Trophoblast cell (in vitro differentiated cells and primary cell): ENCODE measurements at regions not wholly inside any gene's neighbourhood (a gene's known extent, or its start where the extent isn't known, plus 50 kb on each side); places are given as distances from the start of the nearest gene placed in this dataset.

ENCODE experiments used
- DNase-seq, 2 donors: peaks; one replicate each; pipeline ENCODE4 v3.0.0-alpha.2; 2016
- H2AFZ ChIP-seq: 2 replicates; pipeline ENCODE4 v1.6.1; 2013; ENCODE audit warnings: low read length, moderate library complexity, mild to moderate bottlenecking; ENCODE audit not compliant: insufficient read depth, poor library complexity
- H2AK5ac ChIP-seq: 2 replicates; pipeline ENCODE4 v1.6.1; 2013; ENCODE audit warnings: mild to moderate bottlenecking, low read length
- H2BK120ac ChIP-seq: 2 replicates; pipeline ENCODE4 v1.6.1; 2013; ENCODE audit warnings: low read length, mild to moderate bottlenecking, moderate library complexity; ENCODE audit not compliant: insufficient read depth, poor library complexity
- H2BK12ac ChIP-seq: 2 replicates; pipeline ENCODE4 v1.6.1; 2013; ENCODE audit warnings: mild to moderate bottlenecking, low read length, moderate library complexity
- H2BK5ac ChIP-seq: 2 replicates; pipeline ENCODE4 v1.6.1; 2013; ENCODE audit warnings: low read length, low read depth, moderate library complexity, mild to moderate bottlenecking; ENCODE audit not compliant: poor library complexity
- H3K14ac ChIP-seq: 2 replicates; pipeline ENCODE4 v1.6.1; 2013; ENCODE audit warnings: mild to moderate bottlenecking, low read length
- H3K18ac ChIP-seq: 2 replicates; pipeline ENCODE4 v1.6.1; 2013; ENCODE audit warnings: mild to moderate bottlenecking, low read length
- H3K23ac ChIP-seq: 2 replicates; pipeline ENCODE4 v1.6.1; 2013; ENCODE audit warnings: low read length
- H3K27ac ChIP-seq: 2 replicates; pipeline ENCODE4 v1.5.1; 2013; ENCODE audit warnings: low read depth, mild to moderate bottlenecking, inconsistent platforms, low read length, moderate library complexity
- H3K27me3 ChIP-seq: 2 replicates; pipeline ENCODE4 v1.6.1; 2013; ENCODE audit warnings: inconsistent platforms, mild to moderate bottlenecking, low read length, moderate library complexity; ENCODE audit not compliant: insufficient read depth
- H3K36me3 ChIP-seq, 2 experiments: 1 replicate in 1 of 2; 2 replicates in 1 of 2; pipeline ENCODE4 v1.6.1; 2013; ENCODE audit warnings: low read length in 2 of 2, mild to moderate bottlenecking in 2 of 2, moderate library complexity in 1 of 2; ENCODE audit not compliant: insufficient read depth in 2 of 2, control insufficient read depth in 1 of 2
- H3K4ac ChIP-seq: 2 replicates; pipeline ENCODE4 v1.6.1; 2013; ENCODE audit warnings: low read depth, mild to moderate bottlenecking, low read length, moderate library complexity
- H3K4me1 ChIP-seq, 2 experiments: 1 replicate in 1 of 2; 2 replicates in 1 of 2; pipeline ENCODE4 v1.6.1; 2013; ENCODE audit warnings: low read length in 2 of 2, mild to moderate bottlenecking in 2 of 2, moderate library complexity in 1 of 2; ENCODE audit not compliant: insufficient read depth in 2 of 2, control insufficient read depth in 1 of 2
- H3K4me2 ChIP-seq: 2 replicates; pipeline ENCODE4 v1.6.1; 2013; ENCODE audit warnings: inconsistent platforms, mild to moderate bottlenecking, low read length, moderate library complexity
- H3K4me3 ChIP-seq: 2 replicates; pipeline ENCODE4 v1.5.1; 2013; ENCODE audit warnings: mild to moderate bottlenecking, low read depth, low read length, inconsistent platforms
- H3K79me1 ChIP-seq: one replicate; pipeline ENCODE4 v1.6.1; 2013; ENCODE audit warnings: low read length
- H3K79me2 ChIP-seq: 2 replicates; pipeline ENCODE4 v1.6.1; 2013; ENCODE audit warnings: low read length, mild to moderate bottlenecking; ENCODE audit not compliant: control insufficient read depth, insufficient read depth, poor library complexity
- H3K9ac ChIP-seq: 2 replicates; pipeline ENCODE4 v1.6.1; 2013; ENCODE audit warnings: mild to moderate bottlenecking, low read length
- H3K9me3 ChIP-seq: 2 replicates; pipeline ENCODE4 v1.6.1; 2013; ENCODE audit warnings: low read depth, mild to moderate bottlenecking, control low read depth, inconsistent platforms, low read length; ENCODE audit not compliant: insufficient read depth
- H4K12ac ChIP-seq: 2 replicates; pipeline ENCODE4 v1.6.1; 2013; ENCODE audit warnings: low read depth, mild to moderate bottlenecking, low read length, moderate library complexity
- H4K8ac ChIP-seq: 2 replicates; pipeline ENCODE4 v1.6.1; 2013; ENCODE audit warnings: low read depth, mild to moderate bottlenecking, low read length, moderate library complexity
- H4K91ac ChIP-seq: one replicate; pipeline ENCODE4 v1.6.1; 2013; ENCODE audit warnings: low read depth, mild to moderate bottlenecking, low read length, moderate library complexity
- WGBS: extraction: QIAGEN DNeasy Blood & Tissue Kit; methylation state at CpG from one replicate; pipeline ENCODE4 v1.1.7; 2013; ENCODE audit warnings: missing lambda C conversion rate; ENCODE audit not compliant: insufficient read length, insufficient coverage; ENCODE audit errors: extremely low coverage; 5-methylcytosine and 5-hydroxymethylcytosine counted together

DNA sequence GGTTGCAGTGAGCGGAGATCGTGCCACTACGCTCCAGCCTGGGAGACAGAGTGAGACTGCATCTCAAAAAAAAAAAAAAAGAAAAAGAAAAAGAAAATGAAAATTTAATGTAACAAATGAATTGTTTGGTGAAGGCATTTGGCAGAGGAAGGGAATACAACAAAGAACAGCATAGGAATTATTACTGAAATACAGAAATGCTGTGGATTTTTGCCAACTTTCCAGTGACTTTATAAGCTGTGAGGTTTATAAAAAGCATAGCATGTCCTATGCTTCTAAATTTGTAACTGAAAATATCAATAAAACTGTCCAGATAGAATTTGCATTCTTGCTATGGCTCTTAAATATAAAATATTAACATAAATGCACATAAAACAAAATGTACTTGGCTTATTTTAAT is 112.9 kb upstream of the IRS2 start:
- no peak for DNase-seq
- no peaks in the 10 kb centered on the region for H3K4me1 ChIP-seq
- H3K27ac ChIP-seq, result no peak overlapping the region
- H3K18ac ChIP-seq, result no peak overlapping the region
- H4K12ac ChIP-seq, result no peak overlapping the region
- H2BK120ac ChIP-seq, result no peak overlapping the region
- no CpG with 5 or more reads among the region's 3 CpGs for WGBS
- no peak overlapping the region for H3K9ac ChIP-seq
- H2AK5ac ChIP-seq, result no peak overlapping the region
- H3K9me3 ChIP-seq, result no peaks in the 10 kb centered on the region
- no peak overlapping the region for H3K4me3 ChIP-seq
- H3K4me2 ChIP-seq, result no peak overlapping the region
- no peak overlapping the region for H2BK5ac ChIP-seq
- no peak overlapping the region for H3K14ac ChIP-seq
- H3K27me3 ChIP-seq, result no peaks in the 10 kb centered on the region
- no peaks in the 10 kb centered on the region for H3K79me1 ChIP-seq
- H3K36me3 ChIP-seq, result no peaks in the 10 kb centered on the region
- H4K91ac ChIP-seq, result no peak overlapping the region
- no peak overlapping the region for H4K8ac ChIP-seq
- no peak overlapping the region for H3K4ac ChIP-seq
- H3K23ac ChIP-seq, result no peak overlapping the region
- H2AFZ ChIP-seq, result no peak overlapping the region
- no peaks in the 10 kb centered on the region for H3K79me2 ChIP-seq
- no peak overlapping the region for H2BK12ac ChIP-seq

DNA sequence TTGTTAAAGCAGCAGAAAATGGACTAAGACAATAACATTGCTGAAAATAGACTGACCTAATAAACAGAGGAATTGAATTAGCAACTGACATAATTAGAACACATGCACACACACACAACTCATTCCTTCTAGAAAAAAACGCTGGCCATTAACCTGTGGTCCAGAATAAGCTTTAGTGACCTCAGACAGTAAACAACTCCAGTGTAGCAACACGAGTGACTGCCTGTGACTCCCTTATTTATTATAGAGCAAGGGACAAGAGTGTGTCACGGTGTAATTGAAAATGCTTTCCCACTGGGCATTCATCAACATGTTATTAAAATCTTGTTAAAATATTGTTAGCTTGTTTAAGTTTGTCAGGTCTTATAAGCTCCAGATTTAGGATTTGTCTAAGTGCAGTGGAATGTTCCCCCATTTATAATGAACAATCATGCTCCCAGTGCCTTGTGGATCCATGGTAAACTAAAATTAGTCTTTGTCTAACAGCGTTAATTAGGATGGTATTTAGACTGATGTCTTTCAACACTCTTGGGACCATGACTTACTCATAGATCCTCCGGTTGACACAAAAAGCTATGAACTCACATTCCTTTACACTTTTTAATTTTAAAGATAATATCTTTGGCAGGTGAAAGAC is 111.7 kb upstream of the IRS2 start:
- H3K4me3 ChIP-seq, result no peak overlapping the region
- H3K23ac ChIP-seq, result no peak overlapping the region
- no peaks in the 10 kb centered on the region for H3K79me1 ChIP-seq
- no peak overlapping the region for H2BK5ac ChIP-seq
- no peak overlapping the region for H2BK12ac ChIP-seq
- no peaks in the 10 kb centered on the region for H3K36me3 ChIP-seq
- no peak overlapping the region for H4K8ac ChIP-seq
- no peak overlapping the region for H2AFZ ChIP-seq
- DNase-seq, result no peak
- no peak overlapping the region for H2AK5ac ChIP-seq
- no peak overlapping the region for H3K4me2 ChIP-seq
- H3K27me3 ChIP-seq, result no peaks in the 10 kb centered on the region
- WGBS, result no CpG with 5 or more reads among the region's 5 CpGs
- no peak overlapping the region for H4K91ac ChIP-seq
- no peak overlapping the region for H3K9ac ChIP-seq
- H2BK120ac ChIP-seq, result no peak overlapping the region
- H3K14ac ChIP-seq, result no peak overlapping the region
- no peak overlapping the region for H3K4ac ChIP-seq
- H3K9me3 ChIP-seq, result no peaks in the 10 kb centered on the region
- no peak overlapping the region for H3K18ac ChIP-seq
- no peaks in the 10 kb centered on the region for H3K4me1 ChIP-seq
- H3K27ac ChIP-seq, result no peak overlapping the region
- H4K12ac ChIP-seq, result no peak overlapping the region
- no peaks in the 10 kb centered on the region for H3K79me2 ChIP-seq

DNA sequence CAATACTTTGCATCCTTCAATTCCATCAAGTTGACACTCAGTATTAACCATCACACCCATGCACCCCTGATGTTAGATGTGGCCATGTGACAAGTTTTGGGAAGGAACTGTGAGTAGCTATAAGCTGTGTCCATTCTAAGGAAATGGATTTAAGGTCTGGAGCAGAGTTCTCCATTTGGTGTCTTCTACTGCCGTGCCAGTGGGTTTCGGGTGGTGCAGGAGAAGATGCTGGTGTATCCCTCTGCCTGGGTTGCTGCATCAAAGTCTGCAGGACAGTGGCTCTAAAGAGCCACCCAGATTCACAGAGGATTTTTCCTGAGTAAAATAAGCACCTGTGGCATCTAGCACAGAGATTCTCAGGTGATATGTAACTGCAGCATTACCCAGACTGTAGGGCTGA is 105.7 kb upstream of the IRS2 start:
- Histone ChIP-seq H4K12ac (no peak overlapping the region), H3K18ac (no peak overlapping the region), H2AFZ (no peak overlapping the region), H3K79me1 (no peaks in the 10 kb centered on the region), H3K4me3 (no peak overlapping the region), H3K79me2 (no peaks in the 10 kb centered on the region), H3K27ac (no peak overlapping the region), H3K4ac (no peak overlapping the region), H3K23ac (no peak overlapping the region), H2BK120ac (no peak overlapping the region), H3K27me3 (no peaks in the 10 kb centered on the region), H3K9me3 (no peaks in the 10 kb centered on the region), H3K4me1 (no peaks in the 10 kb centered on the region), H4K91ac (no peak overlapping the region), H3K14ac (no peak overlapping the region), H3K4me2 (no peak overlapping the region), H2AK5ac (no peak overlapping the region), H3K36me3 (no peaks in the 10 kb centered on the region), H4K8ac (no peak overlapping the region), H2BK5ac (no peak overlapping the region), H2BK12ac (no peak overlapping the region), H3K9ac (no peak overlapping the region)
- WGBS, result no CpG with 5 or more reads among the region's 2 CpGs
- no peak for DNase-seq

DNA sequence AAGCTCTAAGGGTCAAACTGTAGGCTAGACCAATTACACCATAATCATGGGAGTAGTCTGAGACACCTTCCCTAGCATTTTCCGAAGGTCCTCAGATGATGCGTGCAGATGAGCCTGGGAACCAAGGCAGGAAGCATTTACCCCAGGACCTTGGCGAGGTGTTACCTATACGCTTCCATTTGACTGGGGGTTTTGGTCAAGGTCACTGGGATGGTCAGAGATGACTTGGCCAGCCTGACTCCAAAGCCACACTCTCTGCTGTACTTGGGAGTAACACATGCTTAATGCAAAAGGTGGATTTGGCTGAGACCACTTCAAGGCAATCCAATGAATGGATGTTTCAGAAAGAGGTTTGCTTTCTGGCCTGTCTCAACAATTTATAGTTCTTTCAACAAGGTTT is 98.9 kb upstream of the IRS2 start:
- no CpG with 5 or more reads among the region's 4 CpGs for WGBS
- no peak overlapping the region for H3K14ac ChIP-seq
- no peak overlapping the region for H2BK120ac ChIP-seq

More for the DNA sequence above, 98.9 kb upstream of the IRS2 start:
- no peak overlapping the region for H3K9ac ChIP-seq
- no peaks in the 10 kb centered on the region for H3K79me1 ChIP-seq
- H3K23ac ChIP-seq, result no peak overlapping the region
- H4K91ac ChIP-seq, result no peak overlapping the region
- peaks cover 2% of the 10 kb centered on the region for H3K9me3 ChIP-seq
- H3K4ac ChIP-seq, result no peak overlapping the region
- H2AK5ac ChIP-seq, result no peak overlapping the region
- no peaks in the 10 kb centered on the region for H3K36me3 ChIP-seq
- H3K4me2 ChIP-seq, result no peak overlapping the region
- no peak overlapping the region for H3K4me3 ChIP-seq
- no peak overlapping the region for H4K8ac ChIP-seq
- H3K27me3 ChIP-seq, result no peaks in the 10 kb centered on the region
- no peak overlapping the region for H2BK5ac ChIP-seq
- H3K79me2 ChIP-seq, result no peaks in the 10 kb centered on the region
- no peak overlapping the region for H3K27ac ChIP-seq
- no peak for DNase-seq
- H3K4me1 ChIP-seq, result no peaks in the 10 kb centered on the region
- no peak overlapping the region for H3K18ac ChIP-seq
- no peak overlapping the region for H4K12ac ChIP-seq
- no peak overlapping the region for H2BK12ac ChIP-seq
- no peak overlapping the region for H2AFZ ChIP-seq
